ENCODE measurements at regions not wholly inside any gene's neighbourhood (a gene's known extent, or its start where the extent isn't known, plus 50 kb on each side); places are given as distances from the start of the nearest gene placed in this dataset.

GRCh38 chr4:24056289-24056688, 166.4 kb upstream of the PPARGC1A start:
- H3K79me2 ChIP-seq (ENCODE audit: insufficient read depth, low read length), result no peaks in the 10 kb centered on the region
- no peaks in the 10 kb centered on the region for H3K9me2 ChIP-seq (replicated peaks; ENCODE audit: insufficient read depth, low read length)
- TF ChIP-seq EZH2phosphoT487 (conservative IDR thresholded peaks at IDR 0.05; ENCODE audit: low read length), result no peak
- no peak for TF ChIP-seq CTCF (IDR thresholded peaks at IDR 0.05; ENCODE audit: insufficient read depth, low read length, poor library complexity, severe bottlenecking)
- no peak overlapping the region for H2AFZ ChIP-seq (ENCODE audit: low read depth, low read length, severe bottlenecking)
- H3K4me3 ChIP-seq (ENCODE audit: insufficient read depth, low read length, poor library complexity, severe bottlenecking), result no peak overlapping the region
- H3K9ac ChIP-seq (ENCODE audit: low read length), result no peak overlapping the region
- H3K36me3 ChIP-seq (ENCODE audit: low read length), result no peaks in the 10 kb centered on the region
- no peaks in the 10 kb centered on the region for H3K9me3 ChIP-seq (ENCODE audit: insufficient read depth, low read length)
- H4K20me1 ChIP-seq (ENCODE audit: low read depth, low read length), result no peaks in the 10 kb centered on the region
- H3K27me3 ChIP-seq (ENCODE audit: low read length), result no peaks in the 10 kb centered on the region
- H3K4me2 ChIP-seq (ENCODE audit: low read depth, low read length, poor library complexity, severe bottlenecking), result no peak overlapping the region
- H3K27ac ChIP-seq (ENCODE audit: low read depth, low read length), result no peak overlapping the region
- H3F3A ChIP-seq (ENCODE audit: insufficient read depth), result no peaks in the 10 kb centered on the region

DNA sequence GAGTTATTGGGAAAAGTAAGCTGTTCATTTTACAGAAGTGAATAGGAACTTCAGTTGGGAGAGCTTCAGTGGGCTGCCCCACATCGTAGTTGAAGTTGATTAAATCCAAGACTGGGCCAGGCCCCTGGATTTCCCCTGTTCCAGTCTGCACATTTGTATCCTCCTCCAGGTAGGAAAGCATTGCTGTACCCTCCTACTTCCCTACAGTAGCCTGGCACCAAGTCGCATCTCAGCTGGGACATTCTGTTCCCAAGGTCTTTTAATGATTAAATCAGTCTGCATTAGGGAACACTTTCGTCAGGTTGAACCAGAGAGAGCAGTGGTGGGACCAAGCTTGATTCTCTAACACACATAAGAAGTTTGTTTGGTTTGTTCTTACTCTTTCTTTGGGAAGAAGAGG, 165.8 kb upstream of the PPARGC1A start:
- Histone ChIP-seq H3K9ac (ENCODE audit: low read length) (no peak overlapping the region), H3K9me2 (replicated peaks; ENCODE audit: insufficient read depth, low read length) (no peaks in the 10 kb centered on the region), H3K79me2 (ENCODE audit: insufficient read depth, low read length) (no peaks in the 10 kb centered on the region), H3K27me3 (ENCODE audit: low read length) (no peaks in the 10 kb centered on the region), H3K27ac (ENCODE audit: low read depth, low read length) (no peak overlapping the region), H3K4me2 (ENCODE audit: low read depth, low read length, poor library complexity, severe bottlenecking) (no peak overlapping the region), H3K9me3 (ENCODE audit: insufficient read depth, low read length) (no peaks in the 10 kb centered on the region), H3K36me3 (ENCODE audit: low read length) (no peaks in the 10 kb centered on the region), H3F3A (ENCODE audit: insufficient read depth) (no peaks in the 10 kb centered on the region), H3K4me3 (ENCODE audit: insufficient read depth, low read length, poor library complexity, severe bottlenecking) (no peak overlapping the region), H2AFZ (ENCODE audit: low read depth, low read length, severe bottlenecking) (no peak overlapping the region), H4K20me1 (ENCODE audit: low read depth, low read length) (no peaks in the 10 kb centered on the region)
- TF ChIP-seq EZH2phosphoT487 (conservative IDR thresholded peaks at IDR 0.05; ENCODE audit: low read length) (no peak), CTCF (IDR thresholded peaks at IDR 0.05; ENCODE audit: insufficient read depth, low read length, poor library complexity, severe bottlenecking) (no peak)

DNA sequence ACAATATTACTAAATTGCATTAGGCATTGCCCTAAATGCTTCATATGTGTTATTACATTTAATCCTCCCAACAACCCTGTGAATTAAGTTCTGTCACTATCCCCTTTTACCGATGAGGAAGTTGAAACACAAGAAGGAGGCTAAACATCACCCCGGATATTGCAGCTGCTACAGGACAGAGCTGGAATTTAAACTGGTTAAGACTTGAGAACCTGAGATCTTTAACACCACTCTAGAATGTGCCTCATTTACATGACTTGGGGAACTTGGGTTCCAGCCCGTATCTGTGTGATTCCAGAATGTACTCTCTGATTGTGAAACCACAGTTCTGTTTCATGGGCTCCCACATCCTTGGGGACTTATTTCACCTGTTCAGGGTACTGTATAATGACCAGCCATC, 165.1 kb upstream of the PPARGC1A start:
- no peaks in the 10 kb centered on the region for H3K27me3 ChIP-seq (ENCODE audit: low read length)
- H4K20me1 ChIP-seq (ENCODE audit: low read depth, low read length), result no peaks in the 10 kb centered on the region
- H3K9me2 ChIP-seq (replicated peaks; ENCODE audit: insufficient read depth, low read length), result no peaks in the 10 kb centered on the region
- no peak overlapping the region for H3K4me2 ChIP-seq (ENCODE audit: low read depth, low read length, poor library complexity, severe bottlenecking)
- no peaks in the 10 kb centered on the region for H3K79me2 ChIP-seq (ENCODE audit: insufficient read depth, low read length)
- H2AFZ ChIP-seq (ENCODE audit: low read depth, low read length, severe bottlenecking), result no peak overlapping the region
- H3F3A ChIP-seq (ENCODE audit: insufficient read depth), result no peaks in the 10 kb centered on the region
- no peak overlapping the region for H3K27ac ChIP-seq (ENCODE audit: low read depth, low read length)
- no peak overlapping the region for H3K9ac ChIP-seq (ENCODE audit: low read length)
- no peak overlapping the region for H3K4me3 ChIP-seq (ENCODE audit: insufficient read depth, low read length, poor library complexity, severe bottlenecking)
- H3K9me3 ChIP-seq (ENCODE audit: insufficient read depth, low read length), result no peaks in the 10 kb centered on the region
- H3K36me3 ChIP-seq (ENCODE audit: low read length), result no peaks in the 10 kb centered on the region
- TF ChIP-seq EZH2phosphoT487 (conservative IDR thresholded peaks at IDR 0.05; ENCODE audit: low read length), result no peak
- TF ChIP-seq CTCF (IDR thresholded peaks at IDR 0.05; ENCODE audit: insufficient read depth, low read length, poor library complexity, severe bottlenecking), result no peak

DNA sequence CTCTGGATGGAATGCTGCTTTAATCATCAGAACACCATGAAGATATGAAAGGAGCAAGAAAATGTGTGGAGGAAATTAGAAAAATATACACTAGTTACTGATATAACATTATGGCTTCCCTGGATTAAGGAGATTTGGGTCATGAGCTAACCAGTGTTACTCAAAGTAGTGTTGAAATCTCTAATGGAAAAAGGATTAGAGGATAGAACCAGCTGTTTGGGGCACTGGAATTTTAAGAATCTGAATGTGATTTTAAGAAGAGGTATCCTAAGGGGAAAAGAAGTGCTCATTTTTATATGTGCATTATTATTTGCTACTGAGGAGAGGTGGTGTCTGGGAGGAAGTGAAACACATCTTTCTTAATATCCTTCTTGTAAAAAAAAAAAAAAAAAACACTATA, 164.1 kb upstream of the PPARGC1A start:
- no peaks in the 10 kb centered on the region for H3K9me2 ChIP-seq (replicated peaks; ENCODE audit: insufficient read depth, low read length)
- no peak overlapping the region for H2AFZ ChIP-seq (ENCODE audit: low read depth, low read length, severe bottlenecking)
- TF ChIP-seq CTCF (IDR thresholded peaks at IDR 0.05; ENCODE audit: insufficient read depth, low read length, poor library complexity, severe bottlenecking) (no peak), EZH2phosphoT487 (conservative IDR thresholded peaks at IDR 0.05; ENCODE audit: low read length) (no peak)
- no peaks in the 10 kb centered on the region for H3K79me2 ChIP-seq (ENCODE audit: insufficient read depth, low read length)
- H3K27ac ChIP-seq (ENCODE audit: low read depth, low read length), result no peak overlapping the region
- H3K4me2 ChIP-seq (ENCODE audit: low read depth, low read length, poor library complexity, severe bottlenecking), result no peak overlapping the region
- H3K4me3 ChIP-seq (ENCODE audit: insufficient read depth, low read length, poor library complexity, severe bottlenecking), result no peak overlapping the region
- H3K27me3 ChIP-seq (ENCODE audit: low read length), result no peaks in the 10 kb centered on the region
- no peaks in the 10 kb centered on the region for H3K36me3 ChIP-seq (ENCODE audit: low read length)
- no peak overlapping the region for H3K9ac ChIP-seq (ENCODE audit: low read length)
- no peaks in the 10 kb centered on the region for H4K20me1 ChIP-seq (ENCODE audit: low read depth, low read length)
- H3F3A ChIP-seq (ENCODE audit: insufficient read depth), result no peaks in the 10 kb centered on the region
- H3K9me3 ChIP-seq (ENCODE audit: insufficient read depth, low read length), result no peaks in the 10 kb centered on the region

All from SU-DHL-6 (cell line).